ENCODE measurements at regions not wholly inside any gene's neighbourhood (a gene's known extent, or its start where the extent isn't known, plus 50 kb on each side); places are given as distances from the start of the nearest gene placed in this dataset.

GRCh38 chr9:20119566-20119965 is 330.7 kb upstream of the SLC24A2 start:
- Histone ChIP-seq H3K9ac (ENCODE audit: low read length in 2 of 2) (no peak overlapping the region), H3K27me3 (ENCODE audit: control insufficient read depth in 1 of 2, insufficient read depth in 2 of 2, low read length in 2 of 2) (no peaks in the 10 kb centered on the region), H3K4me3 (ENCODE audit: low read length in 2 of 2) (no peak overlapping the region), H3K27ac (ENCODE audit: low read length) (no peak overlapping the region), H3K36me3 (ENCODE audit: control insufficient read depth in 2 of 2, insufficient read depth in 2 of 2, low read length in 2 of 2) (no peaks in the 10 kb centered on the region), H3K4me1 (ENCODE audit: control insufficient read depth, insufficient read depth, low read length) (no peaks in the 10 kb centered on the region), H3K9me3 (ENCODE audit: control insufficient read depth in 2 of 2, low read length in 2 of 2) (peaks cover 0 to 3% of the 10 kb centered on the region in 2 donors)

- Histone ChIP-seq H3K9me3 (ENCODE audit: control insufficient read depth in 2 of 2, low read length in 2 of 2) (peaks cover 0 to 3% of the 10 kb centered on the region in 2 donors), H3K36me3 (ENCODE audit: control insufficient read depth in 2 of 2, insufficient read depth in 2 of 2, low read length in 2 of 2) (no peaks in the 10 kb centered on the region), H3K9ac (ENCODE audit: low read length in 2 of 2) (no peak overlapping the region), H3K4me1 (ENCODE audit: control insufficient read depth, insufficient read depth, low read length) (no peaks in the 10 kb centered on the region), H3K27me3 (ENCODE audit: control insufficient read depth in 1 of 2, insufficient read depth in 2 of 2, low read length in 2 of 2) (no peaks in the 10 kb centered on the region), H3K4me3 (ENCODE audit: low read length in 2 of 2) (no peak overlapping the region), H3K27ac (ENCODE audit: low read length) (no peak overlapping the region)
Observed at GRCh38 chr9:20117986-20118385, 329.1 kb upstream of the SLC24A2 start.

DNA sequence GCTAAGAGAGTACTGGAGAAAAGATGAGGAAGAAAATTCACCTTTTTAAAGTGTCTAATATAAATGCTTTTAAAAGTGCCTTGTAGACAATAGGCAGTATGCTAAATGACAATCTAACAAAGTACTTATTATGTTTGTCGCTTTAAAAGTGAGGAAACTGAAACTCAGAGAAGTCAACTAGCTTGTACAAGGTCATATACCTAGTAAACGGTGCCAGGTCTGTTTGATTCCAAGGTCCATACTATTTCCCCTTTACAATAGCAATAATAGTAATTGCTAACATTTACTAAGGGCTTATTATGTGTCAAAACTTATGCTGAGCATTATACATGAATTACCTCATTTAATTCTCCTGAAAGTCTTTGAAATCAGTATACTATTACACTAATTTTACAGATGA is 328.6 kb upstream of the SLC24A2 start:
- H3K27ac ChIP-seq (ENCODE audit: low read length): no peak overlapping the region
- no peaks in the 10 kb centered on the region for H3K4me1 ChIP-seq (ENCODE audit: control insufficient read depth, insufficient read depth, low read length)
- no peaks in the 10 kb centered on the region for H3K27me3 ChIP-seq (ENCODE audit: control insufficient read depth in 1 of 2, insufficient read depth in 2 of 2, low read length in 2 of 2)
- no peaks in the 10 kb centered on the region for H3K36me3 ChIP-seq (ENCODE audit: control insufficient read depth in 2 of 2, insufficient read depth in 2 of 2, low read length in 2 of 2)
- H3K9ac ChIP-seq (ENCODE audit: low read length in 2 of 2): no peak overlapping the region
- no peak overlapping the region for H3K4me3 ChIP-seq (ENCODE audit: low read length in 2 of 2)
- peaks cover 0 to 3% of the 10 kb centered on the region in 2 donors for H3K9me3 ChIP-seq (ENCODE audit: control insufficient read depth in 2 of 2, low read length in 2 of 2)

GRCh38 chr9:20114974-20115373 is 326.1 kb upstream of the SLC24A2 start:
- no peak overlapping the region for H3K27ac ChIP-seq (ENCODE audit: low read length)
- no peaks in the 10 kb centered on the region for H3K4me1 ChIP-seq (ENCODE audit: control insufficient read depth, insufficient read depth, low read length)
- no peaks in the 10 kb centered on the region for H3K27me3 ChIP-seq (ENCODE audit: control insufficient read depth in 1 of 2, insufficient read depth in 2 of 2, low read length in 2 of 2)
- H3K9ac ChIP-seq (ENCODE audit: low read length in 2 of 2): no peak overlapping the region
- no peak overlapping the region for H3K4me3 ChIP-seq (ENCODE audit: low read length in 2 of 2)
- H3K36me3 ChIP-seq (ENCODE audit: control insufficient read depth in 2 of 2, insufficient read depth in 2 of 2, low read length in 2 of 2): no peaks in the 10 kb centered on the region
- no peaks in the 10 kb centered on the region for H3K9me3 ChIP-seq (ENCODE audit: control insufficient read depth in 2 of 2, low read length in 2 of 2)

DNA sequence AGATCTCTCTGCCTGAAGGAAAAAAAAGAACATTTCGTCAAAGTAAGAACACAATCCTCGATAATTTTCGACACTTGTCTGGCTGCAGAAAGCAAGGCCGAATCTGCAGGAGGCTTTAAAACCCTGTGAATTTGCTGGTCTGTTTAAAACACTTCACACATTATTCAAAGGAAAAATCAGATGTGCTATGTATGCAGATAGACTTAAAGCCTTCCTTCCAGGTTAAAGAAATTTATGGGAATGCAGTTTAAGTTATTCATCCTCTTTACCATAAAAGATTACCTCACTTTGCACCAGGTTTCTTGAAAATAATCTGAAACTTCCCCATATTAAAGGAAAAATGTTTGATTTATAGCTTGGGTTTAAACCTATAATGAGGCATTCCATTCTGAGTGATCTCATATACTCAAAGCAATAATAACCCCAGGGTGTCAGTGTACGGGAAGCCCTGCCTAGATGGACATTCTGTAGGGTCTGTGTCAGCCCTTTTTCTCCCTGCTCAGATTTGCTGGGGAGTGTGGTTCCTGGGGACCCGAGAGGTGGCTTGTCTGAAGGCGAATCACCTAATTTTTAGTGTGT is 323.5 kb upstream of the SLC24A2 start:
- Histone ChIP-seq H3K9me3 (ENCODE audit: control insufficient read depth in 2 of 2, low read length in 2 of 2) (no peaks in the 10 kb centered on the region), H3K4me3 (ENCODE audit: low read length in 2 of 2) (no peak overlapping the region), H3K4me1 (ENCODE audit: control insufficient read depth, insufficient read depth, low read length) (no peaks in the 10 kb centered on the region), H3K9ac (ENCODE audit: low read length in 2 of 2) (no peak overlapping the region), H3K27me3 (ENCODE audit: control insufficient read depth in 1 of 2, insufficient read depth in 2 of 2, low read length in 2 of 2) (no peaks in the 10 kb centered on the region), H3K27ac (ENCODE audit: low read length) (no peak overlapping the region), H3K36me3 (ENCODE audit: control insufficient read depth in 2 of 2, insufficient read depth in 2 of 2, low read length in 2 of 2) (no peaks in the 10 kb centered on the region)

DNA sequence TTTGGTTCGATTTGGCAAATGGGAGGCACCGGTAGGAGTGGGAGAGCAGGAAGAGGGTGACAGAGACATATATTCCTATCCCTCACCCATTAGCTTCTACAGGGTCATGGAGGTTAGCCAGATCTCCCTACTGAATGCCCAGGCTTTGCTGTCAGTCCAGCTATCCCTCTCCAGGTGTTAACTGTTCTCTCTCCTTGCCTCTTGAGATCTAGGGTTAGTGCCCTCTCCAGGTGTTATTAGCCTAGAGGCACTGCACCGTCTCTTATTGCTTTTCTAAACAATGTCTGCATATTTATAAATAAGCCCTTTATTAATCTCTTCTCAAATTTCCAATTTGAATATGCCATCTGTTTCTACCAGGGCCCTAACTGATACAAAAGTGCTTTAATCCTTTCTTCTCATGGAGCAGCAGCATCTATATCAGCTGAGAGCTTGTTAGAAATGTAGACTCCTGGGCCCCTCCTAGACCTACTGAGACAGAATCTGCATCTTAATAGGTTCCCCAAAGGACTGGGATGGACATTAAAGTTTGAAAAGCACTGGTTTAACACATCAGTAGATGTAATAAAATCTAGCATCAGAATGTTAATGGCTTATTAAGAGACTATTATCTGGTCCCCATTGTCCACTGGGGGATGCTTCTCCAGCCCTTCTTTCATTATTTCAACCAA is 322.5 kb upstream of the SLC24A2 start:
- no peak overlapping the region for H3K9ac ChIP-seq (ENCODE audit: low read length in 2 of 2)

GRCh38 chr9:20095430-20096092 is 306.7 kb upstream of the SLC24A2 start:
- H3K4me1 ChIP-seq (ENCODE audit: control insufficient read depth, insufficient read depth, low read length): no peaks in the 10 kb centered on the region
- H3K36me3 ChIP-seq (ENCODE audit: control insufficient read depth in 2 of 2, insufficient read depth in 2 of 2, low read length in 2 of 2): no peaks in the 10 kb centered on the region
- peaks cover 0 to 4% of the 10 kb centered on the region in 2 donors for H3K9me3 ChIP-seq (ENCODE audit: control insufficient read depth in 2 of 2, low read length in 2 of 2)
- no peak overlapping the region for H3K9ac ChIP-seq (ENCODE audit: low read length in 2 of 2)
- no peak overlapping the region for H3K4me3 ChIP-seq (ENCODE audit: low read length in 2 of 2)
- no peak overlapping the region for H3K27ac ChIP-seq (ENCODE audit: low read length)
- no peaks in the 10 kb centered on the region for H3K27me3 ChIP-seq (ENCODE audit: control insufficient read depth in 1 of 2, insufficient read depth in 2 of 2, low read length in 2 of 2)

More for the DNA sequence above, 322.5 kb upstream of the SLC24A2 start:
- Histone ChIP-seq H3K9me3 (ENCODE audit: control insufficient read depth in 2 of 2, low read length in 2 of 2) (no peaks in the 10 kb centered on the region), H3K27me3 (ENCODE audit: control insufficient read depth in 1 of 2, insufficient read depth in 2 of 2, low read length in 2 of 2) (no peaks in the 10 kb centered on the region), H3K4me3 (ENCODE audit: low read length in 2 of 2) (no peak overlapping the region), H3K36me3 (ENCODE audit: control insufficient read depth in 2 of 2, insufficient read depth in 2 of 2, low read length in 2 of 2) (no peaks in the 10 kb centered on the region), H3K4me1 (ENCODE audit: control insufficient read depth, insufficient read depth, low read length) (no peaks in the 10 kb centered on the region), H3K27ac (ENCODE audit: low read length) (no peak overlapping the region)

DNA sequence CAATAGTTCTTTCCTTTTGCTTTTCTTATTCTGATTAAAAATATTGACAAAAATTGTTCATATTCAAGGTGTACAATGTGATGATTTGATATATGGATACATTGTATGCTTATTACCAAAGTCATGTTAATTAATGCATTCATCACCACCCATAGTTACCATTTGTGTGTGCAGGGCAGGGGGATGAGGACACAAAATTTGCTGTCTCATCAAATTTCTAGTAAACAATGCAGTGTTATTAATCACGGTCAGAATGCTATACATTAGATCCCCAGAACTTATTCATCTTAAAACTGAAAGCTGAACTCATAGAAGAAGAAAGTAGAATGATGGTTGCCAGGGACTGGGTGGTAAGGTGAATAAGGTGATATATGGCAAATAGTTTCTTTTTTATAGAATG is 303.7 kb upstream of the SLC24A2 start:
- Histone ChIP-seq H3K36me3 (ENCODE audit: control insufficient read depth in 2 of 2, insufficient read depth in 2 of 2, low read length in 2 of 2) (no peaks in the 10 kb centered on the region), H3K27me3 (ENCODE audit: control insufficient read depth in 1 of 2, insufficient read depth in 2 of 2, low read length in 2 of 2) (no peaks in the 10 kb centered on the region), H3K9ac (ENCODE audit: low read length in 2 of 2) (no peak overlapping the region), H3K9me3 (ENCODE audit: control insufficient read depth in 2 of 2, low read length in 2 of 2) (peaks cover 0 to 4% of the 10 kb centered on the region in 2 donors), H3K4me1 (ENCODE audit: control insufficient read depth, insufficient read depth, low read length) (no peaks in the 10 kb centered on the region), H3K4me3 (ENCODE audit: low read length in 2 of 2) (no peak overlapping the region), H3K27ac (ENCODE audit: low read length) (no peak overlapping the region)

GRCh38 chr9:20087481-20087880 is 298.6 kb upstream of the SLC24A2 start:
- Histone ChIP-seq H3K36me3 (ENCODE audit: control insufficient read depth in 2 of 2, insufficient read depth in 2 of 2, low read length in 2 of 2) (no peaks in the 10 kb centered on the region), H3K4me3 (ENCODE audit: low read length in 2 of 2) (no peak overlapping the region), H3K9ac (ENCODE audit: low read length in 2 of 2) (no peak overlapping the region), H3K27ac (ENCODE audit: low read length) (no peak overlapping the region), H3K4me1 (ENCODE audit: control insufficient read depth, insufficient read depth, low read length) (no peaks in the 10 kb centered on the region), H3K9me3 (ENCODE audit: control insufficient read depth in 2 of 2, low read length in 2 of 2) (peaks cover 0 to 4% of the 10 kb centered on the region in 2 donors), H3K27me3 (ENCODE audit: control insufficient read depth in 1 of 2, insufficient read depth in 2 of 2, low read length in 2 of 2) (no peaks in the 10 kb centered on the region)

DNA sequence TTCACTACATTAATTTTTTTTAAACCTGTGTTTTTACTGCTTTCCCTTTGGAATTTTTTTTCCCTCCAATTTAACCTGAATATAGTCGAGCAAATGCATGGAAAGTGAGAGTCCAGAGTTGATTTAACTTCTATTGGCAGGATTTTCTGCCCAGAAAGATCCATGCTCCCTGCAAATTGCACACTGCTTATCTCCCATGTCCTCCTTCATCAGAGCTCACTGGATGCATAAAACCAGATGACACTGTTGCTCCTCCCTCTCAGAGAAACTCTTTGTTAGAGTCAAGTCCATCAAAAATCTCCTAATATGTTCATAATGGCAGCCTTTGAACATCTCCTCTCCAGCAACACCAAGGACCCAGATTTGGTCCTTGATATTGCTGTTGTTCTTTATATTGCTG is 297.0 kb upstream of the SLC24A2 start:
- H3K9ac ChIP-seq (ENCODE audit: low read length in 2 of 2): no peak overlapping the region
- H3K4me1 ChIP-seq (ENCODE audit: control insufficient read depth, insufficient read depth, low read length): no peaks in the 10 kb centered on the region

GRCh38 chr9:20084125-20084524 is 295.3 kb upstream of the SLC24A2 start:
- Histone ChIP-seq H3K4me3 (ENCODE audit: low read length in 2 of 2) (no peak overlapping the region), H3K36me3 (ENCODE audit: control insufficient read depth in 2 of 2, insufficient read depth in 2 of 2, low read length in 2 of 2) (no peaks in the 10 kb centered on the region), H3K9ac (ENCODE audit: low read length in 2 of 2) (no peak overlapping the region), H3K27ac (ENCODE audit: low read length) (no peak overlapping the region), H3K4me1 (ENCODE audit: control insufficient read depth, insufficient read depth, low read length) (no peaks in the 10 kb centered on the region), H3K27me3 (ENCODE audit: control insufficient read depth in 1 of 2, insufficient read depth in 2 of 2, low read length in 2 of 2) (no peaks in the 10 kb centered on the region), H3K9me3 (ENCODE audit: control insufficient read depth in 2 of 2, low read length in 2 of 2) (no peaks in the 10 kb centered on the region)

More for the DNA sequence above, 297.0 kb upstream of the SLC24A2 start:
- Histone ChIP-seq H3K27me3 (ENCODE audit: control insufficient read depth in 1 of 2, insufficient read depth in 2 of 2, low read length in 2 of 2) (no peaks in the 10 kb centered on the region), H3K9me3 (ENCODE audit: control insufficient read depth in 2 of 2, low read length in 2 of 2) (no peaks in the 10 kb centered on the region), H3K4me3 (ENCODE audit: low read length in 2 of 2) (no peak overlapping the region), H3K27ac (ENCODE audit: low read length) (no peak overlapping the region), H3K36me3 (ENCODE audit: control insufficient read depth in 2 of 2, insufficient read depth in 2 of 2, low read length in 2 of 2) (no peaks in the 10 kb centered on the region)

Data from stomach smooth muscle (tissue), 2 donors.